WTC11 (cell line): ENCODE measurements at regions not wholly inside any gene's neighbourhood (a gene's known extent, or its start where the extent isn't known, plus 50 kb on each side); places are given as distances from the start of the nearest gene placed in this dataset.

Experiments used
- ATAC-seq: fragments of 200-7000 bp; cut with Tn5 transposase; 2 replicates; pipeline ENCODE4 v1.10.0; 2021; ENCODE audit warnings: mild to moderate bottlenecking, moderate library complexity
- CTCF ChIA-PET: fragments of 300-600 bp; sonication (Branson Sonifier 250); formaldehyde crosslinking; loops from one replicate; lab custom pipeline; 2021; ENCODE audit warnings: antibody characterized with exemption; lab: Charles Lee
- POLR2A ChIA-PET: fragments of 350-600 bp; sonication (Branson Sonifier 250); formaldehyde crosslinking; loops from one replicate; lab custom pipeline; 2021; ENCODE audit warnings: antibody characterized with exemption; lab: Charles Lee
- DNase-seq: peaks from one replicate; pipeline ENCODE4 v3.0.0; 2021; ENCODE audit warnings: low spot score
- H3K27ac Mint-ChIP-seq: 2 replicates; pipeline ENCODE4 v1.8.0; 2021; ENCODE audit warnings: mixed read lengths
- H3K27me3 Mint-ChIP-seq: 2 replicates; pipeline ENCODE4 v1.8.0; 2021; ENCODE audit warnings: low read depth, mild to moderate bottlenecking, moderate library complexity, mixed read lengths
- H3K36me3 Mint-ChIP-seq: 2 replicates; pipeline ENCODE4 v1.8.0; 2021; ENCODE audit warnings: mixed read lengths
- H3K4me1 Mint-ChIP-seq: 2 replicates; pipeline ENCODE4 v1.8.0; 2022; ENCODE audit warnings: mixed read lengths
- H3K4me3 Mint-ChIP-seq: 2 replicates; pipeline ENCODE4 v1.8.0; 2021; ENCODE audit warnings: mild to moderate bottlenecking, moderate library complexity, mixed read lengths
- H3K9me3 Mint-ChIP-seq: 2 replicates; pipeline ENCODE4 v1.8.0; 2021; ENCODE audit warnings: mixed read lengths
- AR ChIP-seq: fragments of 250-450 bp; sonication (Bioruptor Pico); IDR thresholded peaks from 2 replicates; pipeline ENCODE4 v1.9.0; 2021; ENCODE audit warnings: mild to moderate bottlenecking
- CREB1 ChIP-seq: sonication (generic); formaldehyde crosslinking; IDR thresholded peaks from 2 replicates; pipeline ENCODE4 v1.8.0; 2023; ENCODE audit warnings: mild to moderate bottlenecking, missing genetic modification reagents
- E2F5 ChIP-seq: sonication (generic); formaldehyde crosslinking; IDR thresholded peaks from 2 replicates; pipeline ENCODE4 v1.8.1; 2022; ENCODE audit warnings: mild to moderate bottlenecking, moderate library complexity, missing genetic modification reagents
- IRF1 ChIP-seq: sonication (generic); formaldehyde crosslinking; IDR thresholded peaks from 2 replicates; pipeline ENCODE4 v1.8.0; 2023; ENCODE audit warnings: missing genetic modification reagents
- MXD4 ChIP-seq: fragments of 250-450 bp; sonication (Bioruptor Pico); IDR thresholded peaks from 2 replicates; pipeline ENCODE4 v1.8.0; 2021; ENCODE audit warnings: mild to moderate bottlenecking, moderate library complexity, borderline replicate concordance
- NFE2L1 ChIP-seq: sonication (generic); formaldehyde crosslinking; IDR thresholded peaks from 2 replicates; pipeline ENCODE4 v1.8.1; 2023; ENCODE audit warnings: missing genetic modification reagents
- OVOL2 ChIP-seq: fragments of 250-450 bp; sonication (Bioruptor Pico); IDR thresholded peaks from 2 replicates; pipeline ENCODE4 v1.9.0; 2021; ENCODE audit warnings: mild to moderate bottlenecking, borderline replicate concordance
- TEAD1 ChIP-seq: sonication (generic); formaldehyde crosslinking; IDR thresholded peaks from 2 replicates; pipeline ENCODE4 v1.8.0; 2022; ENCODE audit warnings: mild to moderate bottlenecking, missing genetic modification reagents
- ZMAT4 ChIP-seq: fragments of 250-450 bp; sonication (Bioruptor Pico); IDR thresholded peaks from 2 replicates; pipeline ENCODE4 v1.9.0; 2021; ENCODE audit warnings: mild to moderate bottlenecking
- ZNF138 ChIP-seq: sonication (generic); formaldehyde crosslinking; conservative IDR thresholded peaks from 2 replicates; pipeline ENCODE4 v1.8.1; 2022; ENCODE audit warnings: mild to moderate bottlenecking, moderate library complexity, missing genetic modification reagents
- ZNF263 ChIP-seq: sonication (generic); formaldehyde crosslinking; IDR thresholded peaks from 2 replicates; pipeline ENCODE4 v1.8.1; 2022; ENCODE audit warnings: low read depth, mild to moderate bottlenecking, moderate library complexity, missing genetic modification reagents
- ZNF317 ChIP-seq: sonication (generic); formaldehyde crosslinking; IDR thresholded peaks from 2 replicates; pipeline ENCODE4 v1.8.1; 2023; ENCODE audit warnings: low read depth, mild to moderate bottlenecking, moderate library complexity, missing genetic modification reagents, borderline replicate concordance
- ZNF532 ChIP-seq: fragments of 250-450 bp; sonication (Bioruptor Pico); IDR thresholded peaks from 2 replicates; pipeline ENCODE4 v1.9.0; 2021; ENCODE audit warnings: mild to moderate bottlenecking, borderline replicate concordance
- ZNF671 ChIP-seq: fragments of 250-450 bp; sonication (Bioruptor Pico); IDR thresholded peaks from 2 replicates; pipeline ENCODE4 v1.8.0; 2021; ENCODE audit warnings: mild to moderate bottlenecking

DNA sequence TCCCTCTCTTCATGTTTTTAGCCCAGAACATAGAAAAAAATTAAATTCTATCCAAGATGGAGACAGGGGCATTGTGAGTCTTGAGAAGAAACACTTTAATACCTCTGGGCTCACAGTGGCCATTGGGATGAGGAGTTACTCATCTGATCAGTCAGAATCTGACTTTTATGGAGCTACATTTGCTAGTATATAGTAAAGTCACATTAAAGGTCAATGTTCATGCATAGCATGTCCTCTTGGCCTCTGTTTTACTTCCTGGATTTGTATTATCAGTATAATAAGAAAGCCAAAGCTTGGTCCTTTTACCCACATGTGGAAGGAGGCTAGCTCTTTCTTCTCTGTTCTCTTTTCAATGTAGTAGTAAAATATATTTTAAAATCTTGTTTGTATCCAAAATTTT is 93.6 kb upstream of the CNOT2 start (continued):
- no peak for TF ChIP-seq AR (CRISPR knock-in tag)
- TF ChIP-seq ZNF138 (CRISPR knock-in tag), result no peak
- no peak for TF ChIP-seq OVOL2 (CRISPR knock-in tag)

DNA sequence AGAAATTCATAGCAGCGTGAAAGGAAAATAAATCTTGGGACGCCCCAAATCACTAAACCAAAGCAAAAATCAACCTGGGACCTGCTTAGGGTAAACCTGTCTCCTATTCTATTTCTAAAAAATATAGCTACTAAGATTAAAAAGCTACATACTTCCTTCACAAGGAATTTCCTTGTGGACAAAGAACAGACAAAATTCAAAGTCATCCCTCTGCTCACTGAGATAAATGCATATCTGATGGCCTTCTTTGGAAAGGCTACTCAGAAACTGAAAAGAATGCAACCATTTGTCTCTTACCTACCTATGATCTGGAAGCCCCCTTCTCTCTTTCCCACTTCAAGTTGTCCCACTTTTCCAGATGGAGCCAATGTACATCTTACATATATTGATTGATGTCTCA is 93.0 kb upstream of the CNOT2 start:
- Mint-ChIP-seq H3K9me3 (peaks cover 44% of the 10 kb centered on the region), H3K36me3 (peaks cover 31% of the 10 kb centered on the region), H3K27ac (no peak overlapping the region), H3K27me3 (no peaks in the 10 kb centered on the region; the same call in 1 of the 2 replicates), H3K4me3 (no peak overlapping the region), H3K4me1 (peaks cover 4% of the 10 kb centered on the region; the same call in 1 of the 2 replicates)
- DNase-seq, result no peak
- no peak for ATAC-seq
- ChIA-PET CTCF (no interaction called here), POLR2A (no interaction called here)
- TF ChIP-seq TEAD1 (CRISPR knock-in tag) (no peak), ZNF263 (CRISPR knock-in tag) (no peak), E2F5 (no peak), NFE2L1 (no peak), ZNF671 (CRISPR knock-in tag) (no peak), IRF1 (CRISPR knock-in tag) (no peak), ZMAT4 (CRISPR knock-in tag) (no peak), CREB1 (CRISPR knock-in tag) (no peak), ZNF138 (CRISPR knock-in tag) (no peak), AR (CRISPR knock-in tag) (no peak), MXD4 (CRISPR knock-in tag) (no peak), ZNF532 (CRISPR knock-in tag) (no peak), ZNF317 (no peak)
